OCI-LY7 (cell line): ENCODE measurements at regions not wholly inside any gene's neighbourhood (a gene's known extent, or its start where the extent isn't known, plus 50 kb on each side); places are given as distances from the start of the nearest gene placed in this dataset.
A peak's percentile ranks its signal among the peaks of the same experiment; 100 is the strongest.

Experiments used
- BruUV-seq: library from RNA; stranded (reverse); fragments of 400-500 nt; replicated peaks from 2 replicates; lab custom pipeline; 2021; lab: Mats Ljungman, UMichigan
- CTCF ChIA-PET: fragments of 300-600 bp; sonication (Branson Sonifier 250); formaldehyde crosslinking; loops from one replicate; lab custom pipeline; 2022; ENCODE audit warnings: antibody characterized with exemption; ENCODE audit not compliant: unreplicated experiment; lab: Charles Lee
- POLR2A ChIA-PET: fragments of 300-600 bp; sonication (Branson Sonifier 250); formaldehyde crosslinking; loops from one replicate; lab custom pipeline; 2022; ENCODE audit warnings: antibody characterized with exemption; lab: Charles Lee
- DNase-seq: peaks from one replicate; pipeline ENCODE4 v3.0.0-alpha.2; 2015; ENCODE audit warnings: low spot score
- H2AFZ ChIP-seq: fragments of 200-600 bp; sonication (generic), shearing (Covaris generic); 2 replicates; pipeline ENCODE4 v1.6.1; 2014; ENCODE audit warnings: mild to moderate bottlenecking, antibody characterized with exemption, low read length, moderate library complexity
- H3K27ac ChIP-seq: fragments of 200-600 bp; sonication (generic); 2 replicates; pipeline ENCODE4 v1.5.1; 2014; ENCODE audit warnings: mixed run types, low read depth, mild to moderate bottlenecking, moderate library complexity, low read length, inconsistent platforms; ENCODE audit not compliant: poor library complexity, severe bottlenecking
- H3K36me3 ChIP-seq: fragments of 200-600 bp; sonication (generic); 2 replicates; pipeline ENCODE4 v1.6.1; 2014; ENCODE audit warnings: mild to moderate bottlenecking, antibody characterized with exemption, low read length, moderate library complexity, mixed read lengths; ENCODE audit not compliant: insufficient read depth
- H3K4me1 ChIP-seq: fragments of 200-600 bp; sonication (generic); 2 replicates; pipeline ENCODE4 v1.5.1; 2014; ENCODE audit warnings: mild to moderate bottlenecking, low read length; ENCODE audit not compliant: insufficient read depth, poor library complexity, severe bottlenecking
- H3K4me2 ChIP-seq: fragments of 200-600 bp; sonication (generic); 2 replicates; pipeline ENCODE4 v1.6.1; 2014; ENCODE audit warnings: mild to moderate bottlenecking, low read length
- H3K4me3 ChIP-seq: fragments of 200-600 bp; sonication (generic); 2 replicates; pipeline ENCODE4 v1.5.1; 2014; ENCODE audit warnings: mild to moderate bottlenecking, low read depth, low read length; ENCODE audit not compliant: poor library complexity, severe bottlenecking
- H3K79me2 ChIP-seq: fragments of 200-600 bp; sonication (generic); 2 replicates; pipeline ENCODE4 v1.6.1; 2016; ENCODE audit warnings: low read depth, mild to moderate bottlenecking, low read length, moderate library complexity, mixed read lengths; ENCODE audit not compliant: insufficient read depth
- H3K9me2 ChIP-seq: fragments of 200-600 bp; sonication (generic); 2 replicates; pipeline ENCODE4 v1.6.1; 2016; ENCODE audit warnings: mild to moderate bottlenecking, low read length, mixed read lengths; ENCODE audit not compliant: insufficient read depth
- H3K9me3 ChIP-seq: fragments of 200-600 bp; sonication (generic); 2 replicates; pipeline ENCODE4 v1.6.1; 2014; ENCODE audit warnings: mild to moderate bottlenecking, mixed run types, low read length, mixed read lengths
- H4K20me1 ChIP-seq: fragments of 200-600 bp; sonication (generic); 2 replicates; pipeline ENCODE4 v1.6.1; 2014; ENCODE audit warnings: mild to moderate bottlenecking, antibody characterized with exemption, low read length, moderate library complexity, mixed read lengths; ENCODE audit not compliant: insufficient read depth
- EZH2phosphoT487 ChIP-seq: fragments of 200-600 bp; sonication (generic); IDR thresholded peaks from 2 replicates; pipeline ENCODE4 v1.6.1; 2018; ENCODE audit warnings: low read depth, borderline replicate concordance, mild to moderate bottlenecking, mixed run types, antibody characterized with exemption, low read length, moderate library complexity, mixed read lengths
- intact Hi-C: fragments of 100-400 bp; cut with micrococcal nuclease; formaldehyde crosslinking; loops from one replicate; pipeline ENCODE4 v1.10.0; 2022; ENCODE audit not compliant: unreplicated experiment
- TF ChIP-seq, protein P1 (sequence below): fragments of 200-600 bp; sonication (generic); conservative IDR thresholded peaks from 2 replicates; pipeline ENCODE4 v1.5.1; 2014; ENCODE audit warnings: mild to moderate bottlenecking, antibody characterized with exemption, low read length, moderate library complexity, mixed read lengths

DNA sequence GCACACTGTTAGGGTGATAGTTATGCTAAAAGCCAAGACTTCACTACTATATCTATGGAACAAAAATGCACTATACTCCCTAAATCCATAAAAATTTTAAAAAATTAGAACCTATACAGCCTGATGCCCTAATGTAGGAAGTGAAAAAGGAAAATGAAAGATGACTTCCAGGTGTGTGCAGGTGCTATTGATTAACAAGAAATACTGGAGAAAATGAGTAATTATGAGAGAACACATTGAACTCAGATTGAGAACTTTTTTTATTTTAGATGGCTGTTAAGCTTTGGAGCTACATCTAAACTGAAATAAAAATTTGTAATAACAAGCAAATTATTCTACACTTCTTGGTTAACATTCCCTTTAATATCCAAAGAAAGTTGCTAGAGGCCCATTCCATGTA lies 1015.7 kb downstream of the PCDH9 start:
- ChIA-PET POLR2A (interaction anchor here (1.0 to 1.1 kb wide), 2 partner anchors 8 to 10 kb away, joined by 3 to 4 read pairs; no protein-coding TSS in a partner anchor), CTCF (no interaction called here)
- Histone ChIP-seq H4K20me1 (no peaks in the 10 kb centered on the region), H3K27ac (no peak overlapping the region), H3K4me3 (no peak overlapping the region), H3K4me1 (no peaks in the 10 kb centered on the region), H3K4me2 (no peak overlapping the region), H3K9me2 (no peaks in the 10 kb centered on the region), H3K36me3 (no peaks in the 10 kb centered on the region), H3K79me2 (no peaks in the 10 kb centered on the region), H3K9me3 (no peaks in the 10 kb centered on the region), H2AFZ (no peak overlapping the region)
- intact Hi-C loops, result no loop called here
- no TSS peak for BruUV-seq
- no peak for DNase-seq
- TF ChIP-seq, protein P1, sequence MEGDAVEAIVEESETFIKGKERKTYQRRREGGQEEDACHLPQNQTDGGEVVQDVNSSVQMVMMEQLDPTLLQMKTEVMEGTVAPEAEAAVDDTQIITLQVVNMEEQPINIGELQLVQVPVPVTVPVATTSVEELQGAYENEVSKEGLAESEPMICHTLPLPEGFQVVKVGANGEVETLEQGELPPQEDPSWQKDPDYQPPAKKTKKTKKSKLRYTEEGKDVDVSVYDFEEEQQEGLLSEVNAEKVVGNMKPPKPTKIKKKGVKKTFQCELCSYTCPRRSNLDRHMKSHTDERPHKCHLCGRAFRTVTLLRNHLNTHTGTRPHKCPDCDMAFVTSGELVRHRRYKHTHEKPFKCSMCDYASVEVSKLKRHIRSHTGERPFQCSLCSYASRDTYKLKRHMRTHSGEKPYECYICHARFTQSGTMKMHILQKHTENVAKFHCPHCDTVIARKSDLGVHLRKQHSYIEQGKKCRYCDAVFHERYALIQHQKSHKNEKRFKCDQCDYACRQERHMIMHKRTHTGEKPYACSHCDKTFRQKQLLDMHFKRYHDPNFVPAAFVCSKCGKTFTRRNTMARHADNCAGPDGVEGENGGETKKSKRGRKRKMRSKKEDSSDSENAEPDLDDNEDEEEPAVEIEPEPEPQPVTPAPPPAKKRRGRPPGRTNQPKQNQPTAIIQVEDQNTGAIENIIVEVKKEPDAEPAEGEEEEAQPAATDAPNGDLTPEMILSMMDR, result no peak
- no peak for TF ChIP-seq EZH2phosphoT487

DNA sequence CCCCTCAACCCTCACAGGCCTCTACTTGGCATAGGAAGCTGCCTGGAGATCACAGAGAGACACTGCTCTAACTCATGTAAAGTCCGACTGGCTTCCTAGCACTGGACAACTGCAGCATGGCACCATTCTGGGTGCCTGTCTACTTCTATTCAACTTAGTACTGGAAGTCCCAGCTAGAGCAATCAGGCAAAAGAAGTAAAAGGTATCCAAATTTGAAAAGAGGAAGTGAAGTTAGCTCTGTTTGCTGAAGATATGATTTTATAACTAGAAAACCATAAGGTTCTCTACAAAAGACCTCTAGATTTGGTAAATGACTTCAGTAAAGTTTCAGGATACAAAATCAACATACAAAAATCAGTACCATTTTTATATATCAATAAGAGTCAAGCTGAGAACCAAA lies 1017.6 kb downstream of the PCDH9 start:
- Histone ChIP-seq H3K36me3 (no peaks in the 10 kb centered on the region), H3K9me2 (no peaks in the 10 kb centered on the region), H2AFZ (no peak overlapping the region), H3K4me2 (no peak overlapping the region), H4K20me1 (no peaks in the 10 kb centered on the region), H3K4me3 (no peak overlapping the region), H3K4me1 (no peaks in the 10 kb centered on the region), H3K27ac (no peak overlapping the region), H3K9me3 (no peaks in the 10 kb centered on the region), H3K79me2 (no peaks in the 10 kb centered on the region)
- CTCF ChIA-PET, result interaction anchor here (1.2 kb wide), 1 partner anchor 11 kb away, joined by 3 read pairs; no protein-coding TSS in a partner anchor
- DNase-seq, result peak; percentile 9
- TF ChIP-seq EZH2phosphoT487, result no peak
- TF ChIP-seq, protein P1, result no peak
- POLR2A ChIA-PET, result interaction anchor here (0.6 to 1.9 kb wide), 9 partner anchors 8 to 289 kb away, joined by 3 to 8 read pairs (median 4); no protein-coding TSS in a partner anchor
- BruUV-seq, result no TSS peak
- intact Hi-C loops, result no loop called here

DNA sequence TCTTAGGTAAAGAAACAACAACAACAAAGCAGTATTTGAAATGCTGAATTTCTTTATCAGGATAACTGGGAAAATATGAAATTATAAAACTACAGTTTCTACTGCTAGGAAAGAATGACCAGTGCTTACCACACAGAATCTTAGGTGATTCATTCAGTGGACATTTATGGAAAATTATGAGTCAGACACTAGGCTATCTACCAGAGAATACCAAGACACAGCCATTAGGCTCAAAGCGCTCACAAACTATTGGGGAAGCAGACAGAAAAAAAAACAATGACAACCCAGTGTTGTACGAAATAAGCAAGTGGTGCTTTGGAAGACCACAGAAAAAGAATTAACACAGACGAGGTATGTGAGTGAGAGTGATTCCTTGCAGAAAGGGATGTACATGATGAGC lies 1019.5 kb downstream of the PCDH9 start:
- TF ChIP-seq EZH2phosphoT487, result no peak
- TF ChIP-seq, protein P1, result no peak
- intact Hi-C loops, result no loop called here
- Histone ChIP-seq H3K36me3 (no peaks in the 10 kb centered on the region), H3K27ac (no peak overlapping the region), H3K79me2 (no peaks in the 10 kb centered on the region), H3K4me2 (no peak overlapping the region), H3K9me3 (no peaks in the 10 kb centered on the region), H2AFZ (no peak overlapping the region), H3K4me1 (no peaks in the 10 kb centered on the region), H3K4me3 (no peak overlapping the region), H3K9me2 (no peaks in the 10 kb centered on the region), H4K20me1 (no peaks in the 10 kb centered on the region)
- ChIA-PET CTCF (no interaction called here), POLR2A (interaction anchor here (0.6 to 0.9 kb wide), 2 partner anchors 10 to 211 kb away, joined by 3 read pairs; no protein-coding TSS in a partner anchor)
- no peak for DNase-seq
- no TSS peak for BruUV-seq
